ENCODE measurements at regions not wholly inside any gene's neighbourhood (a gene's known extent, or its start where the extent isn't known, plus 50 kb on each side); places are given as distances from the start of the nearest gene placed in this dataset.

GRCh38 chr1:57637155-57637554, 213.3 kb upstream of the DAB1 start:
- DNase-seq (ENCODE audit: low spot score), result no peak

DNA sequence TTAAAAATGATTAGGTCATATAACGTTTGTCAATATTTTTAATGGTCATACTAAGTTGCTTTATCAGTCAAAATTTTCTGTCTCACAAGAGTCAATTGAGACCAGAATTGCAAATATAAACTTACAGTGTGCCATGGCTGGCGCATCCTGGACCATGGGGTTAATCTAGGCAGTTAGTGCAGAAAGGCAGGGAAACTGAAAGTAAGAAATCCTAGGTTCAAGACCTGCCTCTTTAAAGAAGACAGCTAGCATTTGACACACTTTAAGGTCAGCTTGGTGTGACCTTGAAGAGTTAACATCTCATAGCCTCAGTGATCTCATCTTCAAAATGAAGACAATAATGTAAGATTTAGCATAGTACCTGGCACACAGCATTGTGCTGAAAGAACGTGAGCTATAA, 210.0 kb upstream of the DAB1 start:
- Histone ChIP-seq H4K20me1 (ENCODE audit: insufficient read depth, poor library complexity, severe bottlenecking) (no peaks in the 10 kb centered on the region), H3K27ac (no peak overlapping the region), H3K9me2 (replicated peaks; ENCODE audit: insufficient read depth) (no peaks in the 10 kb centered on the region), H3K27me3 (no peaks in the 10 kb centered on the region), H3K9me3 (ENCODE audit: low read depth) (no peaks in the 10 kb centered on the region), H3K4me2 (no peak overlapping the region), H3K36me3 (replicated peaks; ENCODE audit: insufficient read depth, low read depth) (no peaks in the 10 kb centered on the region), H2AFZ (no peak overlapping the region), H3K4me3 (no peak overlapping the region), H3K79me2 (no peaks in the 10 kb centered on the region), H3K4me1 (ENCODE audit: insufficient read depth) (no peaks in the 10 kb centered on the region)
- WGBS (ENCODE audit: low lambda C conversion rate, missing lambda C conversion rate), result 88% methylated on average over 3 of the region's 3 CpGs
- no peak for DNase-seq (ENCODE audit: low spot score)
- TF ChIP-seq, protein P1, sequence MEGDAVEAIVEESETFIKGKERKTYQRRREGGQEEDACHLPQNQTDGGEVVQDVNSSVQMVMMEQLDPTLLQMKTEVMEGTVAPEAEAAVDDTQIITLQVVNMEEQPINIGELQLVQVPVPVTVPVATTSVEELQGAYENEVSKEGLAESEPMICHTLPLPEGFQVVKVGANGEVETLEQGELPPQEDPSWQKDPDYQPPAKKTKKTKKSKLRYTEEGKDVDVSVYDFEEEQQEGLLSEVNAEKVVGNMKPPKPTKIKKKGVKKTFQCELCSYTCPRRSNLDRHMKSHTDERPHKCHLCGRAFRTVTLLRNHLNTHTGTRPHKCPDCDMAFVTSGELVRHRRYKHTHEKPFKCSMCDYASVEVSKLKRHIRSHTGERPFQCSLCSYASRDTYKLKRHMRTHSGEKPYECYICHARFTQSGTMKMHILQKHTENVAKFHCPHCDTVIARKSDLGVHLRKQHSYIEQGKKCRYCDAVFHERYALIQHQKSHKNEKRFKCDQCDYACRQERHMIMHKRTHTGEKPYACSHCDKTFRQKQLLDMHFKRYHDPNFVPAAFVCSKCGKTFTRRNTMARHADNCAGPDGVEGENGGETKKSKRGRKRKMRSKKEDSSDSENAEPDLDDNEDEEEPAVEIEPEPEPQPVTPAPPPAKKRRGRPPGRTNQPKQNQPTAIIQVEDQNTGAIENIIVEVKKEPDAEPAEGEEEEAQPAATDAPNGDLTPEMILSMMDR (IDR thresholded peaks at IDR 0.05; ENCODE audit: poor library complexity), result no peak
- TF ChIP-seq EZH2 (IDR thresholded peaks at IDR 0.05; ENCODE audit: borderline replicate concordance) (no peak), EZH2phosphoT487 (IDR thresholded peaks at IDR 0.05; ENCODE audit: low read depth, severe bottlenecking, unreplicated experiment) (no peak)

More at GRCh38 chr1:57637155-57637554, 213.3 kb upstream of the DAB1 start:
- Histone ChIP-seq H3K27me3 (no peaks in the 10 kb centered on the region), H4K20me1 (ENCODE audit: insufficient read depth, poor library complexity, severe bottlenecking) (no peaks in the 10 kb centered on the region), H3K4me1 (ENCODE audit: insufficient read depth) (no peaks in the 10 kb centered on the region), H3K79me2 (no peaks in the 10 kb centered on the region), H3K36me3 (replicated peaks; ENCODE audit: insufficient read depth, low read depth) (no peaks in the 10 kb centered on the region), H3K4me3 (no peak overlapping the region), H3K9me2 (replicated peaks; ENCODE audit: insufficient read depth) (no peaks in the 10 kb centered on the region), H3K4me2 (no peak overlapping the region), H3K9me3 (ENCODE audit: low read depth) (no peaks in the 10 kb centered on the region), H3K27ac (no peak overlapping the region), H2AFZ (no peak overlapping the region)
- TF ChIP-seq EZH2 (IDR thresholded peaks at IDR 0.05; ENCODE audit: borderline replicate concordance), result no peak
- TF ChIP-seq, protein P1 (IDR thresholded peaks at IDR 0.05; ENCODE audit: poor library complexity), result no peak
- no peak for TF ChIP-seq EZH2phosphoT487 (IDR thresholded peaks at IDR 0.05; ENCODE audit: low read depth, severe bottlenecking, unreplicated experiment)
- 61% methylated on average over 2 of the region's 2 CpGs for whole genome bisulfite sequencing (ENCODE audit: low lambda C conversion rate, missing lambda C conversion rate)

DNA sequence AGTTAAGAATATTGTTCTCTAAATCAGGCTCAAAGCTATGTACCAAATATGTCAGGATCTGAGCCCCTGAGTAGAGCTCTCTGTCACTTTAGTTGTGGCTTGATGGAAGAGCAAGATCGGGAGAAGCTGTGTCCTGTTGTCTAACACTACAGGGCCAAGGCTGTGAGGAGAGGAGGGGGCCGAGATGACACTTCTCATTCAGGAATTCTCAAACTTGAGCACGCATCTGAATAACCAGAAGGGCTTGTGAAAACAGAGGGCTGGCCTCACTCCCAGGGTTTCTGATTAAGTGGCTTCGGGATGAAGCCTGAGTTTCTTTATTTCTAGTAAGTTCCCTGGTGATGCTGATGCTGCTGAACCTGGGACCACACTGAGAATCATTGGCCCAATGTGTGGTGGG, 209.2 kb upstream of the DAB1 start:
- Histone ChIP-seq H3K79me2 (no peaks in the 10 kb centered on the region), H2AFZ (no peak overlapping the region), H3K36me3 (replicated peaks; ENCODE audit: insufficient read depth, low read depth) (no peaks in the 10 kb centered on the region), H3K27ac (no peak overlapping the region), H4K20me1 (ENCODE audit: insufficient read depth, poor library complexity, severe bottlenecking) (no peaks in the 10 kb centered on the region), H3K4me2 (no peak overlapping the region), H3K9me2 (replicated peaks; ENCODE audit: insufficient read depth) (no peaks in the 10 kb centered on the region), H3K9me3 (ENCODE audit: low read depth) (no peaks in the 10 kb centered on the region), H3K4me1 (ENCODE audit: insufficient read depth) (no peaks in the 10 kb centered on the region), H3K4me3 (no peak overlapping the region), H3K27me3 (no peaks in the 10 kb centered on the region)
- 40% methylated on average over 4 of the region's 4 CpGs for WGBS (ENCODE audit: low lambda C conversion rate, missing lambda C conversion rate)
- no peak for DNase-seq (ENCODE audit: low spot score)
- TF ChIP-seq, protein P1 (IDR thresholded peaks at IDR 0.05; ENCODE audit: poor library complexity), result no peak
- TF ChIP-seq EZH2phosphoT487 (IDR thresholded peaks at IDR 0.05; ENCODE audit: low read depth, severe bottlenecking, unreplicated experiment) (no peak), EZH2 (IDR thresholded peaks at IDR 0.05; ENCODE audit: borderline replicate concordance) (no peak)

DNA sequence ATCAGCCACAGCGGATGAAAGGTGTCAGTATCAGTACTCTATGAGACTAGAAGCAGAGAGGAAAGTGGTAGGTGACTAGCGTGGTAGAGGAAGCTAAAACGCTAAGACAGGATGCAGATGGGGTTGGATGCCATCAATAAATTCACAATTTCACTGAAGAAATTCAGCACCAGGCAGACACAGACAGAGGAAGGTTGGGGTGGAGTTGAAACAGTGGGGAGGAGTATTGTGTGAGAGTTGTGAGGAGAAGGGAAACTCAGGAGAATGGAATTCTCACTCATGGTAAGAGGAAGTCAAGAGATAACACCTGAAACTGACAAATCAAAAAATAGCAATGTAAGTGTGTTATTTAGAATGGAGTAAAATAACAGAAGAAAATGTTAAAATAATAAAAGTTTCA, 208.5 kb upstream of the DAB1 start:
- TF ChIP-seq EZH2phosphoT487 (IDR thresholded peaks at IDR 0.05; ENCODE audit: low read depth, severe bottlenecking, unreplicated experiment), result no peak
- TF ChIP-seq, protein P1 (IDR thresholded peaks at IDR 0.05; ENCODE audit: poor library complexity), result no peak
- TF ChIP-seq EZH2 (IDR thresholded peaks at IDR 0.05; ENCODE audit: borderline replicate concordance), result no peak
- Histone ChIP-seq H3K9me3 (ENCODE audit: low read depth) (no peaks in the 10 kb centered on the region), H3K4me1 (ENCODE audit: insufficient read depth) (no peaks in the 10 kb centered on the region), H3K4me3 (no peak overlapping the region), H4K20me1 (ENCODE audit: insufficient read depth, poor library complexity, severe bottlenecking) (no peaks in the 10 kb centered on the region), H3K4me2 (no peak overlapping the region), H3K27me3 (no peaks in the 10 kb centered on the region), H3K27ac (no peak overlapping the region), H3K79me2 (no peaks in the 10 kb centered on the region), H2AFZ (no peak overlapping the region), H3K36me3 (replicated peaks; ENCODE audit: insufficient read depth, low read depth) (no peaks in the 10 kb centered on the region), H3K9me2 (replicated peaks; ENCODE audit: insufficient read depth) (no peaks in the 10 kb centered on the region)
- DNase-seq (ENCODE audit: low spot score), result no peak
- WGBS (ENCODE audit: low lambda C conversion rate, missing lambda C conversion rate), result 57% methylated on average over 3 of the region's 3 CpGs
